ENCODE measurements at regions not wholly inside any gene's neighbourhood (a gene's known extent, or its start where the extent isn't known, plus 50 kb on each side); places are given as distances from the start of the nearest gene placed in this dataset.
A peak's percentile ranks its signal among the peaks of the same experiment; 100 is the strongest.

GRCh38 chr1:168454211-168454815, 89.5 kb downstream of the XCL2 start:
- DNase-seq: no peak

GRCh38 chr1:168453056-168453455, 90.7 kb downstream of the XCL2 start:
- no peak for DNase-seq

GRCh38 chr1:168452329-168452728, 91.5 kb downstream of the XCL2 start:
- no peak for DNase-seq

- DNase-seq: no peak
Observed at GRCh38 chr1:168447871-168448270, 95.9 kb downstream of the XCL2 start.

DNA sequence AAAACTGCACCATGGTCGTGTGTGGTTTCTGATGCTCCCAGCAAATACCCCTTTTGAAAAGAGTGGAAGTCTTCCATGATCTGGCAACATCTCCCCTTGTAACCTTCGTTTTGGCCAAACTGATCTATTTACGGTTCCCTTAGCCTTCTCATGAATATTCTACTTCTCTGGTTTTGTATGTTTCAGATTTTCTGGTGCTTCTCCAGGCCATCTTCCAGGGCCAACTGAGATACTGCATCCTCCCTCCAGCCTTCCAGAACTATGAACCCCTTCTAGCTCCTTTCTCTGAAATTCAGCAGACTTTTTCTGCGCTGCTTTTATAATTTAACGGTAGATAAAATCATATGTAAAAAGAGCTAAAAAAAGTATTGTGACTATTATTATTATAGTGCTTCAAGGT, 97.7 kb downstream of the XCL2 start:
- DNase-seq: no peak

DNA sequence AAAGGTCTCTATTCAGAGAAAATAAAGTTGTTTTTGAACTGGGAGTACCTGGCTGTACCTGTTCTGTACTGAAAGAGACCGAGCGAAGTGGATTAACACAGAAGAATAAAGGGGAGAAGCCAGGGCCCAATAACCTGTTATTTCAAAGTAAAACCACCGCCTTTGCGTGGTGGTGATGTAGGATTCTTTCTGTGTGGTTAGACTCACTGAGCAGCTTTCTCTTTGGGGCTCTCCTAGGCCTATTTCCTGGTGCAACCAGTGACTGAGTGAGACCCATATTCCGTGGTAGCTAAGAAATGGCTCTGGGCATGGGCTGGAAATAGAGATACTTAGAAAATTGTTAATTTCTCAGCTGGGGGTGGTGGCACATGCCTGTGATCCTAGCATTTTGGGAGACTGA, 99.9 kb downstream of the XCL2 start:
- DNase-seq: no peak

GRCh38 chr1:168443356-168443755, 100.4 kb downstream of the XCL2 start:
- no peak for DNase-seq

DNA sequence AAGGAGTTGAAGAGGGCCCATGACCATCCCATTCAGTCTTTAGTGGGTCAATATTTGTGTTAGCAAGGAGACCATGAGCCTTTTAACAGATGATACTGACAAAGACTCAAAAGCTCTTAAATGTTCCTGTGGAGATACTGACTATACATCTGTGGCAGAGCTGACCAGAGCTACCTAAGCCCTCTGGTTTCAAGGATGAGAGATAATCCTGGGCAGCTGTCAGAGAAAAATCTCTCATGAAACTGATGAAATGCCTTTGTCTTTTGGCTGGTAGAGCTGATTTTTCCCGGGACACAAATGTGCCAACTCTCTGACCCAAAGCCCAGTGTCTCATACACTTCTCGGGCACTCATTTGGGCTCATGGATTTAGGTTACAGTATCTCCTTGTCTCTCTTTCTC, 100.9 kb downstream of the XCL2 start:
- DNase-seq: no peak

GRCh38 chr1:168441745-168442144, 102.1 kb downstream of the XCL2 start:
- DNase-seq: no peak

DNA sequence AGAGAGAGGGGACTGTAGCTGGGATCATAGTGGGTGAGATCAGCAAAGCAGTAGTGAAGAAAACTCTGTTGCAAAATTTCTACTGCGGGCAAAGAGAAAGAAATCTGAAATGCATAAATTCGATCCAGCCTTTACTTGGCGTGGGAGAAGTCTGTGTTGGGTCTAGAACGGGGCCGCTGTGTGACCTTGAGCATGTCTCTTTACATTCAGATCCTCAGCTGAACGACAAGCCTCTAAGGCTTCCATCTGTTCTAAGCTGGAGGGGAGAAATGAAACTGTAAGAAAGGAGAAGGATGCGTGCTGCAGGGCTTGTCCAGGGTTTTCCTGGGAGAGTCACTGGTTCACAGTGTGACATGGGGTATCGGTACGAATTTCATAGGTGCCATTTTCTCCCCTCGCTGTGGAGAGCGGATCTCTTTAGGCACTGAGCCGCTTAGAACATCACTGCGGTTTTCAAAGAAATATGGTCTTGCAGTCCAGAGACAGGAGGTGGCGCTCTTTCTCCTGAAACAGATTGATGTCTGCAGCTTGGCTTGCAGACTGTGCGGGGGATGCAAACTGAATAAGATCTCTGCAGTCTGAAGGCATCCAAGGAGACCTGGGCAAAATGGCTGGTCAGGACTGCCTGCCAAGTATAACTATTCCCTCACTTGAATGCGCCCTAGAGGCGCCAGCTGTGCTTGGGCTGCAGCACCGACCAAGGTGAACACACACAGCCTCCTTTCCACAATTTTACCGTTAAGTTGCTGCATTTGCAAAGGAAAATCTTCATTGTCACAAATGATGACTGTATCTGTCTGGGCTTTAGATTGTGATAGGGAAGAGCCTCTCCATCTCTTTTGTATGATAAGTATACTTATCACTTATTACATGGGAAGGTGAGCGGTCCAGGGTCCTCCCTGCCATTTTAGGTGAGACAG, 104.1 kb downstream of the XCL2 start:
- DNase-seq: peak; percentile 81

- DNase-seq: no peak
Observed at GRCh38 chr1:168438626-168439025, 105.2 kb downstream of the XCL2 start.

- DNase-seq: no peak
Observed at GRCh38 chr1:168437821-168438220, 106.0 kb downstream of the XCL2 start.

GRCh38 chr1:168435439-168435838, 108.4 kb downstream of the XCL2 start:
- DNase-seq: no peak

DNA sequence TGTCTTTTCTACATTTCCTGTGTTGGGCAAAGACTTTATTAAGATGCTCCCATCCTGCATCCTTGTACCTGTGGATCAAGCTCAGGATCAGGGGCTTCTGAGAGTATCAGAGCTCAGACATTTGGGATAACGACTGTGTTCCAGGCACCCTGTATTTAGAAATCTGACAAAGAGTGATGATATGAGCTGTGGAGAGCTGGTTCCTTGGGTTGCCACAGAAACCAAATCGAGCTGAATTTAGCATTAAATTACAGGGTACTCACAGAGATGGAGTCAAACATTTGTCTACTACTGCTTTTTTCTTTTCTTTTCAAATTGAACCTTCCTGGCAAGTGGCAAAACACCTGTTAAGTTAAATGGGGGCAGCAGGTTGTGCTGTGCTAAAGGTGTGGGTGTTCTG, 110.6 kb downstream of the XCL2 start:
- no peak for DNase-seq

GRCh38 chr1:168431882-168432281, 111.9 kb downstream of the XCL2 start:
- DNase-seq: no peak

- DNase-seq: no peak
Observed at GRCh38 chr1:168430321-168430720, 113.5 kb downstream of the XCL2 start.

- no peak for DNase-seq
Observed at GRCh38 chr1:168428063-168428731, 115.6 kb downstream of the XCL2 start.

- no peak for DNase-seq
Observed at GRCh38 chr1:168427051-168427450, 116.7 kb downstream of the XCL2 start.

GRCh38 chr1:168424281-168424680, 119.5 kb downstream of the XCL2 start:
- DNase-seq: no peak

DNA sequence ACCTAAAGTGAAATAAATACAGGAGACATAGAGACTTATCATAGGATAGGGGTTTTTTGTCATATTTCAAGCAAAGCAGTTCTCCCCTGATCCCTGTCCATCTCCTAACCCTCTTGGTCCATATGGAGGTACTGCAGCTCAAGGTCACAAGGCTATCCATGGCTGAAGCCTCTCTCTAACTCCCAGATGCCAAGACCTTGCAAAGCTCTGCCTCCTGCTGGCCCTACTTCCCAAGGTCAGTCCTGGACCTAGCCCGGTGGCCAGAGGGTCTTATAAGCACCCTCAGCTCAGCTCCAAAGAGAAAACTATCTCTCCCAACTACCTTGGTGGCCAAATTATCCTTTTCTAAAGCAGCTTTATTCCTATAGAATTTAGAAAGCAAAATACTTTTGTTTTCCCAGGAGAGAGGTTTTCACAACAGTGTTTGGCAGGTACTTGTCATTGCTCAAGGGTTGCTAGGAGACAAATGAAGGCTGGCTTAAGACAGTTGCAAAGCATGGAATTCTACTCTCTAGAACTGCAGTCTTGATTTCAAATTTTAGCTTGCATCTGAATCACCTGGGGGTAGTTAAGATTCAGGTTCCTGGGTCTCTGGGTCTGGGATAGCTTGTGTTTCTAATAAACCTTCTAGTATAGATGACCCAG, 121.5 kb downstream of the XCL2 start:
- DNase-seq: no peak

- no peak for DNase-seq
Observed at GRCh38 chr1:168421399-168422004, 122.3 kb downstream of the XCL2 start.

GRCh38 chr1:168420177-168420576, 123.6 kb downstream of the XCL2 start:
- no peak for DNase-seq

DNA sequence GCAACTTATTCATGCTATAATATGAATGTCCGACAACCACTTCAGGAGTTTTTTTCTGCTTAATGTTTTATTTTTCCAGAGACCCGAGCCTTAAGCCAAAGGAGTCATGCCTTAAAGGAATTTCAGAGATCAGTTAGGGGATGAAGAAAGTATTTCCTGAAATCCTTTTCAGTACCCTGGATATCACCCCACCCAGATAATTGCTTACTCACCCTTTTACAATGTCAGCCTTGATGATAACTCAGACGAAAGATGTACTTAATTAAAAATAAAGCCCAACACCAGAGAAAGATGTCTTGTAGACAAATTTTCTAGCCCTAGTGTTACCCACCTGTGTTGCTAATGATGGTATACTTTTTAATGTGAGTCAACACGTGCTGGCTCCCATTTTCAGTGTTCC, 124.1 kb downstream of the XCL2 start:
- DNase-seq: no peak
